NB4 (cell line): ENCODE measurements at regions not wholly inside any gene's neighbourhood (a gene's known extent, or its start where the extent isn't known, plus 50 kb on each side); places are given as distances from the start of the nearest gene placed in this dataset.
A peak's percentile ranks its signal among the peaks of the same experiment; 100 is the strongest.

ENCODE experiments used
- DNase-seq: peaks from one replicate; pipeline ENCODE4 v3.0.0; 2010; ENCODE audit warnings: low read depth
- H3K4me3 ChIP-seq: one replicate; pipeline ENCODE4 v1.5.1; 2011; ENCODE audit warnings: mild to moderate bottlenecking, low read depth, low read length, moderate library complexity
- CTCF ChIP-seq: IDR thresholded peaks from one replicate; pipeline ENCODE4 v1.5.1; 2012; ENCODE audit warnings: low read depth, low read length
- MAX ChIP-seq: IDR thresholded peaks from 2 replicates; pipeline ENCODE4 v1.6.1; 2011; ENCODE audit warnings: low read depth, low read length
- MYC ChIP-seq: IDR thresholded peaks from 2 replicates; pipeline ENCODE4 v1.6.1; 2011; ENCODE audit warnings: low read depth, low read length
- POLR2A ChIP-seq: IDR thresholded peaks from 2 replicates; pipeline ENCODE4 v1.6.1; 2011; ENCODE audit warnings: mild to moderate bottlenecking; ENCODE audit not compliant: insufficient read length; ENCODE audit errors: extremely low read depth

- TF ChIP-seq CTCF (peak; percentile 18), MYC (no peak), MAX (no peak), POLR2A (no peak)
- no peak overlapping the region for H3K4me3 ChIP-seq
- DNase-seq, result peak; percentile 8
Observed at GRCh38 chr5:5063533-5063953, 76.6 kb upstream of the ADAMTS16 start.

DNA sequence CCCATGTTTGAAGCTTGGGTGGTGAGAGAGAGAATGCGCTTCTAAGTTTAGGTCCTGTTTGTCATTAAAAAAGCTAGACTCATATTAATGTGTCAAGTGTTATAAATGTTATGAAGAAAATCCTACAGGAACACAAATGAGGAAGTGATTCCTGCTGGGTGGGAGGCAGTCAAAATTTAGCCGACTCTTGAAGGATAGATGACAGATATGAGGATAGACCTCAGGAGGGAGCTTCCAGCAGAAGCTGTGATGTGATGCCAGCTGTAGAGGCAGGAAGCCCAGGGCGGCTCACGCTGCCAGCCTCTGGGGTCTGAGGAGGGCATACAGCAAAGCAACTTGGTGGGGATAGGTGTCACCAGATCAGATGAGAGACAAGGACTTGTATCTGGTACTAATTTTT lies 74.7 kb upstream of the ADAMTS16 start:
- no peak for TF ChIP-seq POLR2A
- TF ChIP-seq MAX, result no peak
- no peak for TF ChIP-seq MYC
- TF ChIP-seq CTCF, result no peak
- no peak overlapping the region for H3K4me3 ChIP-seq
- DNase-seq, result no peak

GRCh38 chr5:5066276-5067186 lies 73.6 kb upstream of the ADAMTS16 start:
- H3K4me3 ChIP-seq, result no peak overlapping the region
- no peak for DNase-seq
- TF ChIP-seq MYC, result no peak
- no peak for TF ChIP-seq MAX
- no peak for TF ChIP-seq CTCF
- no peak for TF ChIP-seq POLR2A

DNA sequence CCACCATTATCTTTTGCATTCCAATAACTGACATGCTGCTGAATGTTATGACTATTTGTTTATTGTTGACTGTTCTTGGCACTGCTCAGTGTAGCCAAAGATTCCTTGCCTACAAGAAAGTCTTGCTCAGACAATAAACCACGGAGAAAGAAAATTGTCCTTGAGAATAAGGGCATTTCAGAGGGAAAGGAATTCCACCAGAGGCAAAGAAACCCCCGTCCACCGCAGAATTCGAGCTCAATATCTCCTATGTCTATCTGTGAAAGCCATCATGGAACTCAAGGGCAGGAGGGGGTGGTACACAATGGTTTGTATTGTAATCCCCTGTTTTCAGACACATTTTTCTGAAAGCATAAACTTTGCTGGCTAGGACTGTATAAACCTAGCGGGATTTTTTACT lies 70.3 kb upstream of the ADAMTS16 start:
- TF ChIP-seq POLR2A, result no peak
- no peak for TF ChIP-seq MYC
- no peak for TF ChIP-seq CTCF
- TF ChIP-seq MAX, result no peak
- no peak overlapping the region for H3K4me3 ChIP-seq
- no peak for DNase-seq

GRCh38 chr5:5071554-5071953 lies 68.6 kb upstream of the ADAMTS16 start:
- TF ChIP-seq CTCF (no peak), MAX (peak; percentile 21; the same call in 1 of the 2 replicates)
- H3K4me3 ChIP-seq, result no peak overlapping the region
- no peak for DNase-seq
